Neuronal stem cell (in vitro differentiated cells): ENCODE measurements at regions not wholly inside any gene's neighbourhood (a gene's known extent, or its start where the extent isn't known, plus 50 kb on each side); places are given as distances from the start of the nearest gene placed in this dataset.
A peak's percentile ranks its signal among the peaks of the same experiment; 100 is the strongest.

Experiments
- DNase-seq: peaks from one replicate; pipeline ENCODE4 v3.0.0-alpha.2; 2013; ENCODE audit warnings: low spot score
- H2AFZ ChIP-seq: one replicate; pipeline ENCODE4 v1.6.1; 2013; ENCODE audit warnings: mild to moderate bottlenecking, low read length, inconsistent platforms
- H2AK5ac ChIP-seq: 2 replicates; pipeline ENCODE4 v1.6.1; 2013; ENCODE audit warnings: low read depth, mild to moderate bottlenecking, inconsistent platforms, low read length, moderate library complexity, mixed read lengths
- H2BK120ac ChIP-seq: 2 replicates; pipeline ENCODE4 v1.6.1; 2013; ENCODE audit warnings: low read depth, mild to moderate bottlenecking, inconsistent platforms, low read length, moderate library complexity, mixed read lengths
- H2BK12ac ChIP-seq: one replicate; pipeline ENCODE4 v1.6.1; 2013; ENCODE audit warnings: low read length, inconsistent platforms
- H2BK15ac ChIP-seq: 2 replicates; pipeline ENCODE4 v1.6.1; 2013; ENCODE audit warnings: mild to moderate bottlenecking, low read length, inconsistent platforms, mixed read lengths
- H2BK5ac ChIP-seq: one replicate; pipeline ENCODE4 v1.6.1; 2013; ENCODE audit warnings: inconsistent platforms, mild to moderate bottlenecking, low read length, moderate library complexity
- H3K14ac ChIP-seq: one replicate; pipeline ENCODE4 v1.6.1; 2013; ENCODE audit warnings: low read length, inconsistent platforms
- H3K18ac ChIP-seq: 2 replicates; pipeline ENCODE4 v1.6.1; 2013; ENCODE audit warnings: low read length, inconsistent platforms
- H3K23ac ChIP-seq: 2 replicates; pipeline ENCODE4 v1.6.1; 2013; ENCODE audit warnings: low read depth, mild to moderate bottlenecking, mixed read lengths, low read length, inconsistent platforms; ENCODE audit not compliant: poor library complexity
- H3K27ac ChIP-seq: replicated peaks from 3 replicates; pipeline ENCODE4 v1.5.1; 2013; ENCODE audit warnings: low read length, inconsistent platforms
- H3K27me3 ChIP-seq, 3 experiments: 2 replicates each; pipeline ENCODE4 v1.6.1; 2013; ENCODE audit warnings: low read length in 3 of 3, mild to moderate bottlenecking in 2 of 3, inconsistent platforms in 1 of 3, low read depth in 1 of 3, mixed read lengths in 1 of 3, moderate library complexity in 1 of 3; ENCODE audit not compliant: control insufficient read depth in 3 of 3, insufficient read depth in 3 of 3
- H3K36me3 ChIP-seq, 2 donors: replicated peaks in 1 of 2; 2 replicates each; pipeline ENCODE4 v1.6.1; 2013; ENCODE audit warnings: low read length in 2 of 2; ENCODE audit not compliant: control insufficient read depth in 2 of 2, insufficient read depth in 2 of 2
- H3K4ac ChIP-seq: 2 replicates; pipeline ENCODE4 v1.6.1; 2013; ENCODE audit warnings: inconsistent platforms, mild to moderate bottlenecking, low read length, moderate library complexity
- H3K4me1 ChIP-seq, 2 donors: 1 replicate in 1 of 2; 2 replicates in 1 of 2; pipeline ENCODE4 v1.6.1; 2013; ENCODE audit warnings: low read length in 2 of 2, low read depth in 1 of 2; ENCODE audit not compliant: control insufficient read depth in 2 of 2, insufficient read depth in 1 of 2
- H3K4me2 ChIP-seq: one replicate; pipeline ENCODE4 v1.6.1; 2013; ENCODE audit warnings: mild to moderate bottlenecking, low read length, inconsistent platforms; ENCODE audit not compliant: insufficient read depth, poor library complexity, severe bottlenecking
- H3K4me3 ChIP-seq, 2 donors: 2 replicates each; pipeline ENCODE4 v1.5.1; 2013; ENCODE audit warnings: low read length in 2 of 2, mild to moderate bottlenecking in 2 of 2, inconsistent platforms in 1 of 2, moderate library complexity in 1 of 2
- H3K79me1 ChIP-seq: one replicate; pipeline ENCODE4 v1.6.1; 2013; ENCODE audit warnings: low read depth, mild to moderate bottlenecking, inconsistent platforms, low read length, moderate library complexity
- H3K9ac ChIP-seq: one replicate; pipeline ENCODE4 v1.6.1; 2013; ENCODE audit warnings: mild to moderate bottlenecking, low read depth, low read length, inconsistent platforms; ENCODE audit not compliant: poor library complexity
- H3K9me3 ChIP-seq, 2 donors: replicated peaks in 1 of 2; 2 replicates each; pipeline versions ENCODE3 to v1.6.1; 2013; ENCODE audit warnings: low read length in 2 of 2, mild to moderate bottlenecking in 2 of 2, inconsistent platforms in 1 of 2, low read depth in 1 of 2, mixed read lengths in 1 of 2, moderate library complexity in 1 of 2; ENCODE audit not compliant: control insufficient read depth in 2 of 2, insufficient read depth in 1 of 2
- H4K8ac ChIP-seq: one replicate; pipeline ENCODE4 v1.6.1; 2013; ENCODE audit warnings: low read depth, mild to moderate bottlenecking, inconsistent platforms, low read length, moderate library complexity
- H4K91ac ChIP-seq: one replicate; pipeline ENCODE4 v1.6.1; 2013; ENCODE audit warnings: low read length, low read depth, mild to moderate bottlenecking, inconsistent platforms; ENCODE audit not compliant: poor library complexity
- WGBS, 2 donors: extraction: QIAGEN DNeasy Blood & Tissue Kit; methylation state at CpG; one replicate each; pipeline ENCODE4 v1.1.7; 2013; ENCODE audit warnings: missing lambda C conversion rate in 2 of 2, mixed read lengths in 1 of 2; ENCODE audit not compliant: insufficient read length in 2 of 2, insufficient replicate concordance in 1 of 2; ENCODE audit errors: extremely low coverage in 2 of 2; 5-methylcytosine and 5-hydroxymethylcytosine counted together

- no peak overlapping the region for H3K4ac ChIP-seq
- no peak overlapping the region for H2BK5ac ChIP-seq
- no peak overlapping the region for H3K14ac ChIP-seq
- H3K23ac ChIP-seq = no peak overlapping the region
- no peaks in the 10 kb centered on the region for H3K36me3 ChIP-seq
- H3K4me3 ChIP-seq = no peak overlapping the region
- H2BK120ac ChIP-seq = no peak overlapping the region
- H2AFZ ChIP-seq = no peak overlapping the region
- no peak for DNase-seq
- no peak overlapping the region for H2BK12ac ChIP-seq
- no CpG with 5 or more reads among the region's 1 CpG for WGBS, 2 donors
- H3K18ac ChIP-seq = no peak overlapping the region
- H3K27ac ChIP-seq = no peak overlapping the region
- H2BK15ac ChIP-seq = no peak overlapping the region
- no peaks in the 10 kb centered on the region for H3K79me1 ChIP-seq
- no peak overlapping the region for H4K91ac ChIP-seq
- H3K4me2 ChIP-seq = no peak overlapping the region
- no peaks in the 10 kb centered on the region for H3K4me1 ChIP-seq
- no peak overlapping the region for H4K8ac ChIP-seq
- H3K9ac ChIP-seq = no peak overlapping the region
- no peaks in the 10 kb centered on the region for H3K27me3 ChIP-seq
- H2AK5ac ChIP-seq = no peak overlapping the region
- H3K9me3 ChIP-seq = no peaks in the 10 kb centered on the region
These were observed 2074.5 kb upstream of the PCDH20 start for GRCh38 chr13:63490149-63490548.

- no peak overlapping the region for H3K14ac ChIP-seq
- no peaks in the 10 kb centered on the region for H3K27me3 ChIP-seq
- H3K79me1 ChIP-seq = no peaks in the 10 kb centered on the region
- no peak overlapping the region for H2BK15ac ChIP-seq
- peak overlapping the region; percentile 65 for H2AFZ ChIP-seq
- no peak overlapping the region for H3K4me2 ChIP-seq
- no peak overlapping the region for H3K4me3 ChIP-seq
- H4K91ac ChIP-seq = no peak overlapping the region
- no peak for DNase-seq
- H3K23ac ChIP-seq = no peak overlapping the region
- no peak overlapping the region for H4K8ac ChIP-seq
- no peak overlapping the region for H3K4ac ChIP-seq
- no peak overlapping the region for H3K18ac ChIP-seq
- H3K9me3 ChIP-seq = no peaks in the 10 kb centered on the region
- H2AK5ac ChIP-seq = no peak overlapping the region
- no peak overlapping the region for H2BK120ac ChIP-seq
- H3K4me1 ChIP-seq = no peaks in the 10 kb centered on the region
- H3K9ac ChIP-seq = no peak overlapping the region
- H2BK5ac ChIP-seq = no peak overlapping the region
- no peak overlapping the region for H3K27ac ChIP-seq
- H2BK12ac ChIP-seq = no peak overlapping the region
- H3K36me3 ChIP-seq = no peaks in the 10 kb centered on the region
These were observed 2065.7 kb upstream of the PCDH20 start for GRCh38 chr13:63481334-63481733.

- H3K14ac ChIP-seq = no peak overlapping the region
- no peak overlapping the region for H4K91ac ChIP-seq
- no peak overlapping the region for H3K4me2 ChIP-seq
- no peaks in the 10 kb centered on the region for H3K27me3 ChIP-seq
- H4K8ac ChIP-seq = no peak overlapping the region
- no peaks in the 10 kb centered on the region for H3K36me3 ChIP-seq
- H3K4me3 ChIP-seq = no peak overlapping the region
- no peak overlapping the region for H2BK5ac ChIP-seq
- no peaks in the 10 kb centered on the region for H3K4me1 ChIP-seq
- no peak overlapping the region for H3K27ac ChIP-seq
- no peak overlapping the region for H2BK15ac ChIP-seq
- H2BK12ac ChIP-seq = no peak overlapping the region
- H3K9ac ChIP-seq = no peak overlapping the region
- no peaks in the 10 kb centered on the region for H3K79me1 ChIP-seq
- DNase-seq = no peak
- no CpG with 5 or more reads among the region's 1 CpG for WGBS, 2 donors
- H3K18ac ChIP-seq = no peak overlapping the region
- no peak overlapping the region for H2AFZ ChIP-seq
- H2BK120ac ChIP-seq = no peak overlapping the region
- H2AK5ac ChIP-seq = no peak overlapping the region
- no peak overlapping the region for H3K4ac ChIP-seq
- no peak overlapping the region for H3K23ac ChIP-seq
- H3K9me3 ChIP-seq = no peaks in the 10 kb centered on the region
These were observed 2057.1 kb upstream of the PCDH20 start for GRCh38 chr13:63472711-63473110.

GRCh38 chr13:63463782-63464610 is 2048.3 kb upstream of the PCDH20 start:
- H3K4me3 ChIP-seq = no peak overlapping the region
- H3K27ac ChIP-seq = no peak overlapping the region
- H3K23ac ChIP-seq = no peak overlapping the region
- H3K4ac ChIP-seq = no peak overlapping the region
- no peak overlapping the region for H2BK5ac ChIP-seq
- no peak overlapping the region for H2BK15ac ChIP-seq
- no peak overlapping the region for H2AFZ ChIP-seq
- H3K18ac ChIP-seq = no peak overlapping the region
- H3K14ac ChIP-seq = no peak overlapping the region
- H4K8ac ChIP-seq = no peak overlapping the region
- H2BK120ac ChIP-seq = no peak overlapping the region
- WGBS, 2 donors = no CpG with 5 or more reads among the region's 1 CpG
- H3K36me3 ChIP-seq = no peaks in the 10 kb centered on the region
- H4K91ac ChIP-seq = no peak overlapping the region
- H3K79me1 ChIP-seq = no peaks in the 10 kb centered on the region
- H2BK12ac ChIP-seq = no peak overlapping the region
- H3K27me3 ChIP-seq = no peaks in the 10 kb centered on the region
- no peak for DNase-seq
- H3K4me1 ChIP-seq = no peaks in the 10 kb centered on the region
- no peak overlapping the region for H3K4me2 ChIP-seq
- H2AK5ac ChIP-seq = no peak overlapping the region
- H3K9ac ChIP-seq = no peak overlapping the region
- no peaks in the 10 kb centered on the region for H3K9me3 ChIP-seq
